GM18858 (cell line): ENCODE measurements at regions not wholly inside any gene's neighbourhood (a gene's known extent, or its start where the extent isn't known, plus 50 kb on each side); places are given as distances from the start of the nearest gene placed in this dataset.
"Not testable (repeated sequence)": the region's sequence is repeated elsewhere in the genome, so short reads cannot be mapped to it uniquely, and the experiment has no call there.

Source experiments
- ATAC-seq: cut with Tn5 transposase; IDR thresholded peaks from one replicate; pipeline ENCODE4 v1.9.1; 2021; ENCODE audit not compliant: unreplicated experiment

DNA sequence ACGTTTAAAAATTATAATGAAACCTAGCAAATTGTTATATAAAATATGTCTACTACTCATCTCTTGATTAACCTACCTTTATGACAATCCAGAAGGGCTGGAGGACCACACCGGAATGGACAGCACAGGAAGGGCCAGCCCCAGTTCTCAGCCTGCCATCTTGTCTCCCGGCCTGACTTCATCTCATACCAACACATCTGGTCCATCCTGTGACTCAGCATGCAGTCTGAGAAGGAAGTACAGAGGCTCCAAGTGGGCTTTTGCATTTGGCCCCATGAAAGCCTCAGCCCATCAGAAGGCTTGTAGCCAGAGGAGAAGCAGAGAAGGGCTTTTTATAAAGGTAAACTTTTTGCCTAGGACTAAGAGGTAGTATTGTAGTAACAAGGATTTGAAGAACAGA lies 436.6 kb downstream of the MRPL39 start:
- no peak for ATAC-seq

DNA sequence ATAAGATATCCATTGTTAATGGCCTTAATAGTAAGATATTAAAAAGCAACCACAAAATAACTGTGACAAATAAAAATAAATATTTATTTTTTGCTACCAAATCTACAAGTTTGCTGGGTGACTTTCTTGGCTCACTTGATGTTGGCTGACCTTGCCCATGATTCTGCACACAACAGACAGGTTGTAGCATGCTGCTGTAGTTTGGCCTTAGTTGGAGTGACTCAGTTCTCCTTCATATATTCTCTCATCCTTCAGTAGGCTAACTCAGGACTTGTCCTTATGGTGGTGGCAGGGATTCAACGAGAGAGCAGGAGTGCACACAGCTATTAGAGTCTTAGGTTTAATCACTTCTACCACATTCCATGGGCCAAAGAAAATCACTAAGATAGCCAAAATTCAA lies 437.9 kb downstream of the MRPL39 start:
- ATAC-seq, result no peak

DNA sequence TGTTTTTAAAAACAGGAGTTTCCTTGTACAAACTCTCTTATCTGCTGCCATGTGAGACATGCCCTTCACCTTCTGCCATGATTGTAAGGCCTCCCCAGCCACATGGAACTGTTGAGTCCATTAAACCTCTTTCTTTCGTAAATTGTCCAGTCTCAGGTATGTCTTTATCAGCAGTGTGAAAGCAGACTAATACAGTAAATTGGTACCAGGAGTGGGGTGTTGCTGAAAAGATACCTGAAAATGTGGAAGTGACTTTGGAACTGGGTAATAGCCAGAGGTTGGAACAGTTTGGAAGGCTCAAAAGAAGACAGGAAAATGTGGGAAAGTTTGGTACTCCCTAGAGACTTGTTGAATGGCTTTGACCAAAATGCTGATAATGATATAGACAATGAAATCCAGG lies 440.4 kb downstream of the MRPL39 start:
- not testable (repeated sequence) for ATAC-seq

DNA sequence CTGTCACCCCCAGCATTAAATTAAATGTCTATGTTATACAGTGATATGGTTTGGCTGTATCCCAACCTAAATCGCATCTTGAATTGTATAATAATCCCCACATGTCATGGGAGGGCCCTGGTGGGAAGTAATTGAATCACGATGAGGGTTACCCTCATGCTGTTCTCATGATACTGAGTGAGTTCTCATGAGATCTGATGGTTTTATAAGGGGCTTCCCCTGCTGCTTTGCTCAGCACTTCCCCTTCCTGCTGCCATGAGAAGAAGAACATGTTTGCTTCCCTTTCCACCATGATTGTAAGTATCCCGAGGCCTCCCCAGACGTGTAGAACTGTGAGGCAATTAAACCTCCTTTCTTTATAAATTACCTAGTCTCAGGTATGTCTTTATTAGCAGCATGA lies 445.7 kb downstream of the MRPL39 start:
- no peak for ATAC-seq

DNA sequence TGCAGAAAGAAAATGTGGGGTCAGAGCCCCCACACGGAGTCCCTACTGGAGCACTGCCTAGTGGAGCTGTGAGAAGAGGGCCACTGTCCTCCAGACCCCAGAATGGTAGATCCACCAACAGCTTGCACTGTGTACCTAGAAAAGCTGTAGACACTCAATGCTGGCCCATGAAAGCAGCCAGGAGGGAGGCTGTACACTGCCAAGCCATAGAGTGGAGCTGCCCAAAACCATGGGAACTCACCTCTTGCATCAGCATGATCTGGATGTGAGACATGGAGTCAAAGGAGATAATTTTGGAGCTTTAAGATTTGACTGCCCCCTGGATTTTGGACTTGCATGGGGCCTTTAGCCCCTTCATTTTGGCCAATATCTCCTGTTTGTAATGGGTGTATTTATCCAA lies 452.3 kb downstream of the MRPL39 start:
- ATAC-seq, result not testable (repeated sequence)

DNA sequence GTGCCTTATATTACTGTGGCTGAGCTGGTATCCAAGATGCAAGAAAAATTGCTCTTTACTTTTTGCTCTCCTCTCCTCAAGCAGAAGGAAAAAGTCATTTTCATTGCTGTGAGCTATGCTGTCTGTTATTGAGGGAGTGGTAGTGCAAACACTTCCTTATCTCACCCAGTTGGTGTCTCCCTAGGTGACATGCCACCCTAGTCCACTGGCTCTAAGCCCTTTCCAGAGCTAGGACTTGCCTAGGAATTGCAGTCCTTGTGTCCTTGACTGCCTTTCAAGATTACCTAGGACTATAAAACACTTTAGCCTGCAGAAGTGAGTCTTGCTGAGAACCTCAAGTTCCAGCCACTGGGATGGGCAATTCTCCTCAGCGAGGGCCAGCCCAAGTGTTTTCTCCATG lies 458.3 kb downstream of the MRPL39 start:
- no peak for ATAC-seq

DNA sequence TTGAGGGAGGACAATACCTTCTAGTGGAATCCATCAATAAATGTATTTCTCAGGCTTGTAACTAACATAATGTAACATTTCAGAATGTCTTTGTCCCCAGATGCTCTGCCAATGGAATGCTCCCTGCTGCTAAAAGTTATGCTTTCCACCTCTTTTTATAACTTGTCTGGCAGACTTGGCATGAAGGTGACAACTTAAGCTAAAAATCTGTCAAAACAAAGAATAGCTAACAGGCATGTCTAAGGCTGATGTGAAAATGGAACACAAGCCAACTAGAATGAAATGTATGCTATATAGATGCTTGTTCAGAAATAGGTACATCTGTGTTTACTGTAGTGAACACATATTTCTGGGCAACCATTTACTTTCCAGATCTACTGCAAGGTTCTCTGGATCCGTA lies 467.9 kb downstream of the MRPL39 start:
- no peak for ATAC-seq

DNA sequence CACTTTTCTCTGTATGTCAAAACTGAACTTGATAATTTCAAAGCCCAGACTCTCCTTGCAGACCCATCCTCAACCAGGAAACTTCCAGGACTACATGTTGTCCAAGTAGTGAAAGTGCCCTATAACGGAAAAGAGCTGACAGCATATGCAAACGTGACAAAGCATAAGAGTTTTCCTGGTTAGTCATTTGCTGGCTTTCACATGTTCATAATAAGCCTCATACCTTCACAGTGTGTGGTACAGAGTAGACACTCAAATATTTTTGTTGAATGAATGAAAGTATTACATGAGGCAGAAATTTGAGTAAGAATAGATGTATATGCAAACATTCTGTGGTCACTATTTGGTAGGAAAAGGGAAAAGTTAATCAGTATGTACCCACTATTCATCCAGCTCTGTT lies 473.3 kb downstream of the MRPL39 start:
- ATAC-seq, result no peak

DNA sequence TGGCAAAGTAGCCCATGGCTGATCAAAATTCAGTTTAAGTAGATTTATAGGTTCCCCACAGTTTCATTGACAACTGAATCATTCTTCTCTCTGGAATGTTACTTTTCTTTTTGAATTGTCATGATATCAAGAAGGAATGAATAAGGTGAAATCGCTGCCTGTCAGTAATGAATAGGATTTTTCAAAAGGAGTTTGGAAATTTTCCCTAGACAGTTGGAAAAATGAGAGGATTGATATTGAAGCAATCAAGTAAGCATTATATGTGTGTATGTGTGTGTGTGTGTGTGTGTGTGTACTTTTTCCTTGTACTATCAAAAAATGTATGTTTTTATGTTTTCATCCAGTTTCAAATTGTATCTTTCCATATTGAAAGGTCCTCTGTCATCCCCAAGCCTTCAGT lies 479.5 kb downstream of the MRPL39 start:
- no peak for ATAC-seq

DNA sequence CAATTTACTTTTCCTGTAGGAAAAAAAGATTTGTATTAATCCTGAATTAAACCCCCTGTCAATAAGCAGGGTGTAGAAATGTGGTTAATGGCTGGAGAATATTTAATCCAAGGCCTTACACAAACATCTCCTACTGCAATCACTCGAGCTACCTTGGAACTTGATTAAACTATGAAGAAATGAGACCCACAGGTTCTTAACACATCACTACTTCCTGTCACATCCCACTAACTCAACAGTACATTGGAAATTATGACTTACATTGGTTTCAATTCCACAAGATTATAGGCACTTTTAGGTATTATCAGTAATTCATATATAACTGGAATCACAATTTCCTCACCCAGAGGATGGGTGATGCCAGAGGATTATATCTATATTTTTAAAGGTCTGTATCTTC lies 480.3 kb downstream of the MRPL39 start:
- ATAC-seq, result no peak

DNA sequence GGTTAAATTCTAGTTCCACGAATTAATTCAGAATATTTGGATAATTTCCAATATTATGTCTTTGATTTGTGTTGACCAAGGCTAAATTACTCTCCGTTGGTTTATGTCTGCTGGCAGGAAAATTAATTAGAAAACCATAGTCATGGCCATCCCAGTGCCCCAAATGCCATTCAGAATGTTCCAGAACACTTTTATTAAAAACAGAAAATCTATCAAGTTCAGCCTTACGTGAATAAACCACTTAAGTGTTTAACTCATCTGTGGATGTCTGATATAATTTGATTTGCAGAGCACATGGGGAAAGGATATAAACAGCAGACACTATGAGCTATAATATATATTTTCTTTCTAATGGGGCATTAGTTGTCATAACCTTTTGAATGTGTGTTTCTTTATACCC lies 480.7 kb downstream of the MRPL39 start:
- ATAC-seq, result no peak

DNA sequence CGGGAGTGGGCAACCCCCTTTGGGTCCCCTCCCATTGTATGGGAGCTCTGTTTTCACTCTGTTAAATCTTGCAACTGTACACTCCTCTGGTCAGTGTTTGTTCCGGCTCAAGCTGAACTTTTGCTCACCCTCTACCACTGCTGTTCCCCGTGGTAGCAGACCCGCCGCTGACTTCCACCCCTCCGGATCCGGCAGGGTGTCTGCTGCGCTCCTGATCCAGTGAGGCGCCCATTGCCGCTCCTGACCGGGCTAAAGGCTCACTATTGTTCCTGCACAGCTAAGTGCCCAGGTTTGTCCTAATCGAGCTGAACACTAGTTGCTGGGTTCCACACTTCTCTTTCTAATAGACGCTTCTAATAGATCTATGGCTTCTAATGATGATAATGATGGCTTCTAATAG lies 488.6 kb downstream of the MRPL39 start:
- ATAC-seq, result no peak

DNA sequence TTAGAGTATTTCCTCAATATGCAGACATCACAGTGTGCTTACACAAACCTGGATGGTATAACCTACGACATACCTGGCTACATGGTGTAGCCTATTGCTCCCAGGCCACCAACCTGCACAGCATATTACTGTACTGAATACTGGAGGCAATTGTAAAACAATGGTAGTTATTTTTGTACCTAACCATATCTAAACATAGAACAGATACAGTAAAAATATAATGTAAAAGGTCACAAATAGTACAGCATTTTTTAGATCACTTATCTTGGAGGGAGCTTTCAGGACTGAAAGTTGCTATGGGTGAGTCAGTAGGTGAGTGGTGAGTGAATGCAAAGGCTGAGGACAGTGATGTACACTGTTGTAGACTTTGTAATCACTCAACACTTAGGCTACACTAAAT lies 492.3 kb downstream of the MRPL39 start:
- peak; percentile 94 for ATAC-seq

DNA sequence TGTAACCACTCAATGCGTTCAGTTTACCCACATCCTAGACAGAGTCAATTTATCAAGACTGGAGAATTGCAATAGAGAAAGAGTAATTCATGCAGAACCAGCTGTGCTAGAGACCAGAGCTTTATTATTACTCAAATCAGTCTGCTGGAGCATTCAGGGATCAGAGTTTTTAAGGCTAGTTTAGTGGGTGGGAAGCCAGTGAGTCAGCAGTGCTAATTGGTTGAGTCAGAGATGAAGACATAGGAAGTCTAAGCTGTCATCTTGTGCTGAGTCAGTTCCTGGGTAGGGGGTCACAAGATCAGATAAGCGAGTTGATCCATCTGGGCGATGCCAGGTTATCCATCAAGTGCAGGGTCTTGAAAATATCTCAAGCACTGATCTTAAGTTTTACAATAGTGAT lies 499.6 kb downstream of the MRPL39 start:
- ATAC-seq, result no peak

DNA sequence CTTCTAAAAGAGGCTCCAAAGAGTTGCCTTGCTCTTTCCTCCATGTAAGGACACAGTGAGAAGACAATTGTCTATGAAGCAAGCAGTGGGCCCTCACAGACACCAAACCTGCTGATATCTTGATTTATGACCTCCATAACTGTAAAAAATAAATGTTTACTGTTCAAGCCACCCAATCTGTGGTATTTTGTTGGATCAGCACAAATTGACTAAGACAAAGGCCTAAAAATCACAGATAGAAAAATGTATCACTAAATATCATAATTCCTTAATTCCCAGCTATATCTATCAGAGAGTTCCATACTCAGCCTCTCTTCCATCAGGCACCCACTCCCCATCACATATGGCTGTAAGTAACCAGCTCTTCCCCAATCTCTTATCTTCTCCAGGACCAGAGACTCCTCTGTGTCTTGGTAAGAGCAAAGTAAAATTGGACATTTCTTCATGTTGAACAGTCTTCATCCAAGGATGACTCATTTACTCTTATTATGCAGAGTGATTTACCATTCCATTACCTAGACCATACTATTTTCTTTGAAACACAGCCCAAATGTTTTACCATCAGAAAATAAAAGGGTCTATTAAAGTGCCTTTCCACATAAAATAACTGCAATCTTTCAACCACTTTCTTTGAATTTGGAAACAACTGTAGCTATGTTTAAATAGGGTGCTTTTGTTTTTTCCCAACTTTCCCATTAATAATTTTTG lies 503.6 kb downstream of the MRPL39 start:
- ATAC-seq, result no peak

DNA sequence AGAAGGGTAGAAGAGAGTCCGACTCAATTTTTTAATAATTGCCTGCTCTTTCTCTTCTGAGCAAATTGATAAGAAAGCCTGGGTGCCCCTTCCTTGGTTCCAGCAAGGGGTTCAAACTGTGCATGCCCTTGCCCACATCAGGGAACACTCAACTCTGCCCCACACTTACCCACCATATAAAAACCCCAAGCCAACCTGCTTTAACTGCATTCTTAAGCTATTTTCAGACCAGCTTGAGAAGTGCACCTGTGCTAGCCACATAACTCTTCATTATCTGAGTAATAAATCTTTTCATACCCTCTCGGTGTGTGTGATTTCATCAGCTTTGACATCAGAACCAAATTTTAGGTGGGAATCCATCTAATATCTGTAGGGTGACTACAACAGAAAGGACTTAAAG lies 509.6 kb downstream of the MRPL39 start:
- no peak for ATAC-seq

DNA sequence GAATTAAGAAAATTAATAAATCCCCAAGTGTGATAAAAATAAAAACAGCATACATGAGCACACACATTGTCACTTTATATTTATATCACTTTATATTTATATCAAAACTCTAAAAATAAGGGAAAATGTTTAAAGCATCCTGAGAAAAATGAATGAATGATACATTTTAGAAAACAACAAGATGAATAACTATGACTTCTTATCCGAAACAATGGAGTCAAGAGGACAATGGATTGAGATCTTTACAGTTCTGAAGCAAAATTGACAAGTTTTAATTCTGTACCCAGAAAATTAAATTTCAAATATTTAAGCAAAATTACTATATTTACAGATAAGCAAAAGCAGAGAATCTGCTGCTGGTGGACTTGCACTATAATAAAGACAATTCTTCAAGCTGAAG lies 512.6 kb downstream of the MRPL39 start:
- no peak for ATAC-seq

DNA sequence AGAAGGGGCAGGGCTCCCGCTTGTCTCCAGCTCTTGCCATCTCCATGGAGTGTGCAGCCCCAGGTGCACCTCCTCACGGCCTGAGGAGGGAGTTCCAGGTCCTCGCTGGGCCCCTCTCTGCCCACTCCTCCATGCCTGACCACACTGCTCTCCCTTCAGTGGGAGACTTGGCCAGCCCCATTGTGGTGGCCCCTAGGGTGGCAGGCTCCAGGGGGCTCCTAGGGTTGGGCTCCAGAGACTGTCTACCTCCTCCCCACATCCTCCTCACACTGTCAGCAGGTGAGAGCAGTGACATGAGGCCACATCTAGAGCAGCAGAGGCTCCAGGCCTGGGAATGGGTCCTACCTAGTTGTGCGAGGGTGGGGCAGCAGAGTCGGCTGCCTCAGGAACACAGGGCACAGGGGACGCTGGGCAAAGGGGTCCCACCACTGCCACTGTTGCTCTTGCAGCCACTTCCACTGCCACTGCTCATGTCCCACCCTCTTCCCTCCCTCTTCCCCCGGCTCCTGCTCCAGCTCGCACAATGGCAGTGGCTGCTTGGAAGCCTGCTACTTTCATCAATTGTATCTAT lies 514.8 kb downstream of the MRPL39 start:
- ATAC-seq, result no peak

DNA sequence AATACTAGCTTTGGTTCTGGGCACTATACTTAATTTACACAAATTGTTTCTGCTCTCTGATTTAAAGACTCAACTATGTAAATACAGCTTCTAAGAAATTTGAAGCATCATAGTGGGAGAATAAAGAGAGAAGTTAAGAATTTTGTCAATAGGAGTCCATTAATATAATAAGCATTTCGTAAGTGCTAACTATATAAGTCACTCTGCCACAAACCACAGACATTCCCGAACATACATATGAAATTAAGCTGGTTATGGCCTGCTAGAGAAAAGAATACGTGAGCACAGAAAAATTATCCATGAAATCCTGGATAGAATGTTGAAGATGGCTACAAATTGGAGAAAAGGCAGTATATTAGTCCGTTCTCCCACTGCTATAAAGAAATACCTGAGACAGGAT lies 526.2 kb downstream of the MRPL39 start:
- no peak for ATAC-seq

DNA sequence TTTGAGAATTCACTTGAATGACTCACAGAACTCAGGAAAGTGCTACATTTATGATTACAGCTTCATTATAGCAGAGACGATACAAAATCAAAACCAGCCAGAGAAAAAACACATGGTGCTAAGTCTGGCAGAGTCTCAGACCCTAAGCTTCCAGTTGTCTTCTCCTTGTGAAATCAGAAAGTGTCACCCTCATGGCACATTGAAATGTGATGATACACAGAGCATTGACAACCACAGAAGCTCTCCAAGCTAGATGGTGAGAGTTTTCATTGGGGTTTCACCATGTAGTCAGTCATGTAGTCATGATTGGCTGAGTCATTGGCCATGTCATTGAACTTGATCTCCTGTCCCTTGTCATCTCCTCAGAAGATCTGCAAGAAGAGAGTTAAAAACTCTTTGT lies 526.6 kb downstream of the MRPL39 start:
- ATAC-seq, result no peak

DNA sequence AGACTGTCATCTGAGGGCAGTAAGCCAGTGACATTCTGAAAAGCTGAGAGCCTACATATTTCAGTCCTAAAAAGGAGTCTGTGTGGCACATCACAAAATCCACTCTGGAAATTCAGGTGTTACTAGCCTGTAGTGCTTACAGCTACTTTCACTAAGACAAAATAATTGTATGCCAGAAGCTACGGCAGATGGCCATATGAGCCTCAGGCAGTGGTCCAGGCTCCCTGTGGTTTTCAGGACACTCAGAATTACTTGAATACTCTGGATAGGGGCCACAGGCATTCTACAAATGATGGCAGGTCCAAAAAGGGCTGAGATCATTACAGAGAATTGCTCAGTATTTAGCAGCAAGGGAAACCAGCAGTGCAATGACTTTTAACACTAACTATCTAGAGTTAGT lies 527.1 kb downstream of the MRPL39 start:
- no peak for ATAC-seq

DNA sequence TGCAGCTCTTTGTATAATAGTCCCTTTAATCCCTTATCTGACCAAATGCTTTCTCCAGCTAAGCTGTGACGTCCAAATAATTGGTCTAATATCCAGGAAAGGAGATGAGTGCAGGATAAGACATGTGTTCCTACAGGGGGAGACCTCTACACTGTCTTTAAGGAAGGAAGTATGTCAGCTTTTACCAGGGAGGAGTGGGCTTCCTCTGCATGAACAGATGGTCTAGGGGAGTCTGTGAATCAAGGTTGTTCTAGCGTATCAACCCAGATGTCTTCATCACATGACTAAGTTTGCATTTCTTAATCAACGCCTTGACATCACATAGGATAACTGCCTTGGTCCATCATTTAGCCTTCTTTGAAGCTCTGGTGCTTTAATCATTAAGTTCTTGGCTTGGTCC lies 528.2 kb downstream of the MRPL39 start:
- ATAC-seq, result no peak

DNA sequence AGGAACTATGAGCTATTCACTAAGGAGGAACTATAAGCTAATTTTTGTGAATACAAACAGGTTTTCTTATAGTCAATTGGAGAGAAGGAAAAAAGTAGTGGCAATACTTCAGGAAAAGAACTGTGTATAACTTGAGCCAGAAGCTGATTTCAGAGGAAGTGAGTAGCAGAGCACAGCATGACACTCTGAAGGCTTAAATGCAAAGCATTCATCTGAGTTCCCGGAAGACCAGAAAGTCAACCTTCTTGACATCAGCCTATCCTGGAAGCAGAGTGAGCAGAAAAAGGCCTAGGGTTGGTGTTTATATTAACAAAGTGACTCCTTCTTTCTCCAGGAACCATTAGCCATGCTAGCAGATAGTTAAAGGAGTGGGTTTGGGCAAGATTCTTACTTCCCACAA lies 545.2 kb downstream of the MRPL39 start:
- peak; percentile 51 for ATAC-seq
